ENCODE measurements at regions not wholly inside any gene's neighbourhood (a gene's known extent, or its start where the extent isn't known, plus 50 kb on each side); places are given as distances from the start of the nearest gene placed in this dataset.

GRCh38 chr11:123253223-123253622 lies 58.2 kb upstream of the CLMP start:
- Histone ChIP-seq H3K27me3 (ENCODE audit: insufficient read depth, low read length, poor library complexity, severe bottlenecking) (no peaks in the 10 kb centered on the region), H2AFZ (ENCODE audit: low read length) (no peak overlapping the region), H3K79me2 (ENCODE audit: insufficient read depth, low read length) (no peaks in the 10 kb centered on the region)

GRCh38 chr11:123251657-123252344 lies 56.8 kb upstream of the CLMP start:
- H3K27me3 ChIP-seq (ENCODE audit: insufficient read depth, low read length, poor library complexity, severe bottlenecking): no peaks in the 10 kb centered on the region
- H3K4me3 ChIP-seq (ENCODE audit: low read length, poor library complexity, severe bottlenecking): no peak overlapping the region
- no peaks in the 10 kb centered on the region for H3F3A ChIP-seq (ENCODE audit: low read depth)
- no peaks in the 10 kb centered on the region for H3K9me3 ChIP-seq (ENCODE audit: insufficient read depth, low read depth, low read length)
- no peaks in the 10 kb centered on the region for H3K9me2 ChIP-seq (replicated peaks; ENCODE audit: low read depth, low read length)
- H3K36me3 ChIP-seq (ENCODE audit: insufficient read depth, low read length): no peaks in the 10 kb centered on the region
- no peaks in the 10 kb centered on the region for H3K79me2 ChIP-seq (ENCODE audit: insufficient read depth, low read length)
- H3K9ac ChIP-seq (ENCODE audit: low read depth, low read length, poor library complexity, severe bottlenecking): no peak overlapping the region
- H2AFZ ChIP-seq (ENCODE audit: low read length): no peak overlapping the region
- H3K4me1 ChIP-seq (ENCODE audit: insufficient read depth, low read length, poor library complexity, severe bottlenecking): no peaks in the 10 kb centered on the region
- no peaks in the 10 kb centered on the region for H4K20me1 ChIP-seq (ENCODE audit: insufficient read depth, low read length, poor library complexity, severe bottlenecking)
- no peak overlapping the region for H3K4me2 ChIP-seq (ENCODE audit: low read depth, low read length, poor library complexity, severe bottlenecking)
- TF ChIP-seq EZH2phosphoT487 (IDR thresholded peaks at IDR 0.05; ENCODE audit: borderline replicate concordance) (no peak), CTCF (conservative IDR thresholded peaks at IDR 0.05; ENCODE audit: low read length) (no peak)

More at GRCh38 chr11:123253223-123253622, 58.2 kb upstream of the CLMP start:
- Histone ChIP-seq H4K20me1 (ENCODE audit: insufficient read depth, low read length, poor library complexity, severe bottlenecking) (no peaks in the 10 kb centered on the region), H3K9ac (ENCODE audit: low read depth, low read length, poor library complexity, severe bottlenecking) (no peak overlapping the region), H3K9me3 (ENCODE audit: insufficient read depth, low read depth, low read length) (peaks cover 4% of the 10 kb centered on the region; the same call in 1 of the 2 replicates), H3K9me2 (replicated peaks; ENCODE audit: low read depth, low read length) (no peaks in the 10 kb centered on the region), H3K4me3 (ENCODE audit: low read length, poor library complexity, severe bottlenecking) (no peak overlapping the region), H3K36me3 (ENCODE audit: insufficient read depth, low read length) (no peaks in the 10 kb centered on the region), H3K4me1 (ENCODE audit: insufficient read depth, low read length, poor library complexity, severe bottlenecking) (no peaks in the 10 kb centered on the region), H3K4me2 (ENCODE audit: low read depth, low read length, poor library complexity, severe bottlenecking) (no peak overlapping the region), H3F3A (ENCODE audit: low read depth) (no peaks in the 10 kb centered on the region)
- TF ChIP-seq CTCF (conservative IDR thresholded peaks at IDR 0.05; ENCODE audit: low read length) (no peak), EZH2phosphoT487 (IDR thresholded peaks at IDR 0.05; ENCODE audit: borderline replicate concordance) (no peak)

GRCh38 chr11:123250892-123251656 lies 56.0 kb upstream of the CLMP start:
- Histone ChIP-seq H3K27me3 (ENCODE audit: insufficient read depth, low read length, poor library complexity, severe bottlenecking) (no peaks in the 10 kb centered on the region), H2AFZ (ENCODE audit: low read length) (no peak overlapping the region), H3K36me3 (ENCODE audit: insufficient read depth, low read length) (no peaks in the 10 kb centered on the region), H3K4me2 (ENCODE audit: low read depth, low read length, poor library complexity, severe bottlenecking) (no peak overlapping the region), H3K4me3 (ENCODE audit: low read length, poor library complexity, severe bottlenecking) (no peak overlapping the region), H3F3A (ENCODE audit: low read depth) (no peaks in the 10 kb centered on the region), H3K79me2 (ENCODE audit: insufficient read depth, low read length) (no peaks in the 10 kb centered on the region), H3K9me2 (replicated peaks; ENCODE audit: low read depth, low read length) (no peaks in the 10 kb centered on the region), H3K9ac (ENCODE audit: low read depth, low read length, poor library complexity, severe bottlenecking) (no peak overlapping the region), H3K9me3 (ENCODE audit: insufficient read depth, low read depth, low read length) (no peaks in the 10 kb centered on the region), H3K4me1 (ENCODE audit: insufficient read depth, low read length, poor library complexity, severe bottlenecking) (no peaks in the 10 kb centered on the region), H4K20me1 (ENCODE audit: insufficient read depth, low read length, poor library complexity, severe bottlenecking) (no peaks in the 10 kb centered on the region)
- TF ChIP-seq CTCF (conservative IDR thresholded peaks at IDR 0.05; ENCODE audit: low read length): no peak
- TF ChIP-seq EZH2phosphoT487 (IDR thresholded peaks at IDR 0.05; ENCODE audit: borderline replicate concordance): no peak

Data from Loucy (cell line).